ENCODE measurements at regions not wholly inside any gene's neighbourhood (a gene's known extent, or its start where the extent isn't known, plus 50 kb on each side); places are given as distances from the start of the nearest gene placed in this dataset.

DNA sequence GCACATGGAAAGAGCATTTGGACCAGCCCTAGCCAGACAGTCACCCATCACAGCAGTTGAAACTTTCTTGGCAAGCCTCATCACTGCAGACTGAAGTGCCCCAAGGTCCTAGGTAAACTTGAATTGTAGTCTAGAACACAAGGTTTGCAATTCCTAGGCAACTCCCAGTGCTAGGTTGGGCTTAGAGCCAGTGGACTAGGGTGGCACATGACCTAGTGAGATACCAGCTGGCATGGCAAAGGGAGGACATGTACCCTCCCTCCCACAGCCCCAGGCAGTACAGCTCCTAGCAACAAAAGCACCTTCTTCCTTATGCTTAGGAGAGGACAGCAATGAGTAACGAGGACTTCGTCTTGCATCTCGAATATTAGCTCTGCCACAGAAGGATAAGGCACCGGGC lies 889.5 kb downstream of the JRKL start:
- WGBS, 2 experiments (ENCODE audit: extremely low coverage in 2 of 2, insufficient read length in 1 of 2) = no CpG with 5 or more reads among the region's 4 CpGs
- H3K23ac ChIP-seq (ENCODE audit: low read depth, low read length) = no peak overlapping the region
- no peaks in the 10 kb centered on the region for H3K9me1 ChIP-seq (ENCODE audit: insufficient read depth, low read length)
- CTCF ChIA-PET = no interaction called here
- H2BK120ac ChIP-seq (ENCODE audit: low read depth, low read length) = no peak overlapping the region
- in situ Hi-C loops (cut with MboI; ENCODE audit: low sequenced_read_pairs) (no loop called here), dilution Hi-C loops (cut with HindIII; ENCODE audit: low sequenced_read_pairs, unreplicated experiment) (no loop called here), intact Hi-C loops (cut with micrococcal nuclease) (no loop called here)
- H3K14ac ChIP-seq (replicated peaks; ENCODE audit: low read depth, low read length) = no peak overlapping the region
- no peak overlapping the region for H2AK9ac ChIP-seq (replicated peaks; ENCODE audit: low read depth, low read length, poor library complexity)
- no peak overlapping the region for H2AFZ ChIP-seq (replicated peaks; ENCODE audit: low read length, poor library complexity)
- BruUV-seq (replicated peaks) = no TSS peak
- no peak overlapping the region for H3K4me2 ChIP-seq (ENCODE audit: low read depth, low read length)
- H4K20me1 ChIP-seq (ENCODE audit: insufficient read depth, low read length) = no peaks in the 10 kb centered on the region
- DNase-seq = no peak
- no peak overlapping the region for H2BK20ac ChIP-seq (ENCODE audit: low read depth, low read length)
- no peak overlapping the region for H2AK5ac ChIP-seq (ENCODE audit: low read depth, low read length)
- H3K4me1 ChIP-seq (ENCODE audit: control insufficient read depth, insufficient read depth, low read length) = no peaks in the 10 kb centered on the region
- no peaks in the 10 kb centered on the region for H3K79me1 ChIP-seq (ENCODE audit: low read depth in 1 of 2, low read length in 2 of 2)
- no peak overlapping the region for H3K27ac ChIP-seq (ENCODE audit: insufficient read depth, low read length)
- no peak for TF ChIP-seq SMC3 (IDR thresholded peaks at IDR 0.05; ENCODE audit: low read depth, low read length)
- TF ChIP-seq NFE2L2 (IDR thresholded peaks at IDR 0.05; ENCODE audit: low read depth, low read length) = no peak
- H4K8ac ChIP-seq (ENCODE audit: low read depth in 2 of 2, low read length in 2 of 2) = no peak overlapping the region
- no peaks in the 10 kb centered on the region for H3K27me3 ChIP-seq (ENCODE audit: control insufficient read depth, insufficient read depth, low read length)
- no peak overlapping the region for H4K91ac ChIP-seq (ENCODE audit: insufficient read depth, low read depth, low read length)
- H3K36me3 ChIP-seq (ENCODE audit: control insufficient read depth, insufficient read depth, low read length) = no peaks in the 10 kb centered on the region
- no peak overlapping the region for H3K4ac ChIP-seq (ENCODE audit: low read depth, low read length)
- H3K9me3 ChIP-seq (ENCODE audit: control insufficient read depth, insufficient read depth, low read length) = peaks cover 8% of the 10 kb centered on the region
- no peak overlapping the region for H2BK15ac ChIP-seq (ENCODE audit: low read depth, low read length)
- H3K56ac ChIP-seq (ENCODE audit: extremely low read depth, insufficient read depth, low read length) = no peak overlapping the region
- no peak overlapping the region for H4K5ac ChIP-seq (ENCODE audit: low read depth, low read length)
- no peak overlapping the region for H2BK5ac ChIP-seq (ENCODE audit: low read depth, low read length, poor library complexity, severe bottlenecking)
- no peak overlapping the region for H3K4me3 ChIP-seq (ENCODE audit: insufficient read depth, low read depth, low read length)
- H3K9ac ChIP-seq (ENCODE audit: low read depth, low read length) = no peak overlapping the region
- no peak for ATAC-seq (ENCODE audit: low read depth)
- H3K18ac ChIP-seq (ENCODE audit: low read depth, low read length) = no peak overlapping the region
- POLR2A ChIA-PET (ENCODE audit: unreplicated experiment) = no interaction called here

Data from IMR-90 (cell line).